Left lung (tissue), 4 donors: ENCODE measurements at regions not wholly inside any gene's neighbourhood (a gene's known extent, or its start where the extent isn't known, plus 50 kb on each side); places are given as distances from the start of the nearest gene placed in this dataset.

ENCODE experiments used
- ATAC-seq: fragments of 200-7000 bp; cut with Tn5 transposase; one replicate; pipeline ENCODE4 v1.9.1; 2020; ENCODE audit warnings: moderate library complexity
- DNase-seq, 4 donors: peaks; one replicate each; pipeline ENCODE4 v3.0.0-alpha.2; 2013 to 2020
- H3K27ac ChIP-seq, 2 donors: fragments of 200-600 bp; sonication (generic) in 1 of 2; one replicate each; pipeline versions ENCODE4 v1.5.0 to v1.8.0; 2020 to 2021
- H3K27me3 ChIP-seq, 2 donors: fragments of 200-600 bp; sonication (generic) in 1 of 2; one replicate each; pipeline versions ENCODE4 v1.5.0 to v1.8.0; 2020 to 2021
- H3K36me3 ChIP-seq, 2 donors: fragments of 200-600 bp; sonication (generic) in 1 of 2; one replicate each; pipeline versions ENCODE4 v1.5.0 to v1.8.0; 2020 to 2021
- H3K4me1 ChIP-seq, 2 donors: fragments of 200-600 bp; one replicate each; pipeline ENCODE4 v1.8.0; 2021
- H3K4me3 ChIP-seq, 2 donors: fragments of 200-600 bp; sonication (generic) in 1 of 2; one replicate each; pipeline versions ENCODE4 v1.5.0 to v1.8.0; 2020 to 2021; ENCODE audit warnings: mild to moderate bottlenecking in 1 of 2
- H3K9me3 ChIP-seq, 2 donors: fragments of 200-600 bp; sonication (generic) in 1 of 2; one replicate each; pipeline versions ENCODE4 v1.5.0 to v1.8.0; 2020 to 2021
- intact Hi-C, 2 donors: fragments of 100-400 bp; cut with DNase I; formaldehyde crosslinking; loops; one replicate each; pipeline versions ENCODE4 v1.11.2 to v1.14.2; 2022
- TF ChIP-seq, protein P1 (sequence below), 2 donors: fragments of 200-600 bp; sonication (generic) in 1 of 2; IDR thresholded peaks; one replicate each; pipeline versions ENCODE4 v1.5.0 to v1.8.0; 2021; ENCODE audit warnings: antibody characterized with exemption in 2 of 2
- donor health status: DM: no; HTN: yes; CAD: no.
- donor health status: DM: no; HTN: no; CAD: no.

DNA sequence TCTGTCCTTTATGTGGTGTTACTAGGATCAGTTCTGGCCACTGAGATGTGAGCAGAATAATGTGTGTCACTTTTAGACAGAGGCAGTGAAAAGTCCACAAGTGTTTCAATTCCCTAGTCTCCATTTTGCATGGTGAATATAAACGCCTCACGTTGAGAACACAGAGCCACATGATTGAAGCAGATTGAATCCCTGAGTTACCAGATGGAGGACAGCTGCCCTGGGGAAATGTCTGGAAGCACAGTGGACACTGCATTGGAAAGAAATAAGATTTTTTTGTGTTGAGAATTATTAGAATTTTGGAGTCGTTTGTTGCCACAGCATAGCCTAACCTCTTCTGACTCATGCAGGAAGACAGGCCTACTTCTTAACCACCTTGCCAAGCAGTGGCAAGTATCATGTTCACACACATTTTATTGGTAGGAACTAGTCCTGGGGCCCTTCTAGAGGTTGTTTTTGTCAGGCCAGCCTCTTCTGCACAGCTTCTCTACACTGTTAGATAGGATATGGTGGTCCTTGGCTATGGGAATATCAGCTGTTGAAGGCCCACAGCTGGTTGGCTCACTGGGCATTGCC, 188.6 kb downstream of the TMEM182 start:
- no peaks in the 10 kb centered on the region for H3K9me3 ChIP-seq
- H3K27ac ChIP-seq: no peak overlapping the region
- intact Hi-C loops: no loop called here
- ATAC-seq (no peak), DNase-seq (no peak)
- H3K27me3 ChIP-seq: no peaks in the 10 kb centered on the region
- H3K4me3 ChIP-seq: no peak overlapping the region
- H3K36me3 ChIP-seq: no peaks in the 10 kb centered on the region
- TF ChIP-seq, protein P1, sequence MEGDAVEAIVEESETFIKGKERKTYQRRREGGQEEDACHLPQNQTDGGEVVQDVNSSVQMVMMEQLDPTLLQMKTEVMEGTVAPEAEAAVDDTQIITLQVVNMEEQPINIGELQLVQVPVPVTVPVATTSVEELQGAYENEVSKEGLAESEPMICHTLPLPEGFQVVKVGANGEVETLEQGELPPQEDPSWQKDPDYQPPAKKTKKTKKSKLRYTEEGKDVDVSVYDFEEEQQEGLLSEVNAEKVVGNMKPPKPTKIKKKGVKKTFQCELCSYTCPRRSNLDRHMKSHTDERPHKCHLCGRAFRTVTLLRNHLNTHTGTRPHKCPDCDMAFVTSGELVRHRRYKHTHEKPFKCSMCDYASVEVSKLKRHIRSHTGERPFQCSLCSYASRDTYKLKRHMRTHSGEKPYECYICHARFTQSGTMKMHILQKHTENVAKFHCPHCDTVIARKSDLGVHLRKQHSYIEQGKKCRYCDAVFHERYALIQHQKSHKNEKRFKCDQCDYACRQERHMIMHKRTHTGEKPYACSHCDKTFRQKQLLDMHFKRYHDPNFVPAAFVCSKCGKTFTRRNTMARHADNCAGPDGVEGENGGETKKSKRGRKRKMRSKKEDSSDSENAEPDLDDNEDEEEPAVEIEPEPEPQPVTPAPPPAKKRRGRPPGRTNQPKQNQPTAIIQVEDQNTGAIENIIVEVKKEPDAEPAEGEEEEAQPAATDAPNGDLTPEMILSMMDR (IDR thresholded peaks at IDR 0.05): no peak
- no peaks in the 10 kb centered on the region for H3K4me1 ChIP-seq

DNA sequence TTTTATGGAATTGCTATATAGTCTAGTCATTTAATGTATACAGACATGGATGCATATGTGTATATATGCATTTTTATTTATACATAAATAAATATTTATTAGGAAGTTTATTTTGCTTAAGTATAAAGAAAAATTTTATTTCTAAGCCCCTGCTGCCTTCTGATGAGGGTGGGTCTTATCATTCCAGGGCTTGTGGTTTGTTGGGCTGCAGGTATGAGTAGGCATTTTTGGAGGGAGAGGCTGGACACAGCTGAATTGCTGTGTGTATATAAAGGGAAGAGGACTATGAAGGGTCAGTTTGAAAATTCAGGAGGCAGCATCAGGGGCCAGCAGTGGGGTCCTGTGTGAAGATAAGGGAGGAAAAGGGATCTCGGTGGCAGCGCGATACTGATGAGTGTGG, 189.4 kb downstream of the TMEM182 start:
- Histone ChIP-seq H3K9me3 (no peaks in the 10 kb centered on the region), H3K4me1 (no peaks in the 10 kb centered on the region), H3K36me3 (no peaks in the 10 kb centered on the region), H3K4me3 (no peak overlapping the region), H3K27me3 (no peaks in the 10 kb centered on the region), H3K27ac (no peak overlapping the region)
- DNase-seq: no peak
- intact Hi-C loops: no loop called here
- TF ChIP-seq, protein P1 (IDR thresholded peaks at IDR 0.05): no peak
- ATAC-seq: no peak

DNA sequence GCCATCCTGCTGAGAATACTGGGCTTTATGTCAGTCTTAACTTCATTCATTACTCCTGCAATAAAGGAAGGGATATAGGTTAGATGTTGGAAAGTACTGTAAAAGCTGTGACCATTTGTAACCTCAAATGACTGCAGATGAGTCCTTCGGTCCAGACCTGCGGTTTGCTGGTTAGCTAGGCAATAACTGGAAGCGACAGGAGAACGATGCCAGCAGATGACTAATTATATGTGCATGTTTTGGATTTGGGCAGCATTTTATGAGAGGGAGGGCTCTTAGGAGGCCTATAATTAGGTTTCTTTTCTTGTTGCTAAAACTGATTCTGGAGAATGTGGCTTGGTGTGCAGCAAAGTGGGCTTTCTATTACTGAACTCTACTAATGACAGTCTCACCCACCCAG, 205.6 kb downstream of the TMEM182 start:
- Histone ChIP-seq H3K9me3 (no peaks in the 10 kb centered on the region), H3K36me3 (no peaks in the 10 kb centered on the region), H3K27ac (no peak overlapping the region), H3K4me1 (no peaks in the 10 kb centered on the region), H3K27me3 (no peaks in the 10 kb centered on the region), H3K4me3 (no peak overlapping the region)
- no peak for DNase-seq
- no peak for ATAC-seq
- intact Hi-C loops: no loop called here
- TF ChIP-seq, protein P1 (IDR thresholded peaks at IDR 0.05): no peak

DNA sequence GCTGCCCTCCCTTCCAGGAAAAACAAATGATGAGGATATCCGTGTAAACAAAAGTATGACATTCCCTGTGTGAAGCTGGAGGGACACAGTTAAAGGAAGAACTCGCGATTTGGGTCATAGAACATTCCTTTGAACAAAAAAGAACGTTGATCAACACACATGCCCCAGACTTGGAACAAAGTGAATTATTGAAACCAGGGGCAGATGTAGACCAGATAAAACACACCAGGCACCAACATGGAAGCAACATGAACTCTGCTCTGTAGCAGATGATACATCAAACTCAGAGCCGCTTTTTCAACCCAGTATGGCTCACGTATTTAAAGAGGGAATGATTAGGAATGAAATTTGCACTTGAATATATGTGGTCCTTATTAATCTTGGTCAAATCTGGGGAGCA, 206.5 kb downstream of the TMEM182 start:
- Histone ChIP-seq H3K27ac (no peak overlapping the region), H3K27me3 (no peaks in the 10 kb centered on the region), H3K4me3 (no peak overlapping the region), H3K4me1 (no peaks in the 10 kb centered on the region), H3K9me3 (no peaks in the 10 kb centered on the region), H3K36me3 (no peaks in the 10 kb centered on the region)
- TF ChIP-seq, protein P1 (IDR thresholded peaks at IDR 0.05): no peak
- intact Hi-C loops: no loop called here
- ATAC-seq: no peak
- DNase-seq: no peak

DNA sequence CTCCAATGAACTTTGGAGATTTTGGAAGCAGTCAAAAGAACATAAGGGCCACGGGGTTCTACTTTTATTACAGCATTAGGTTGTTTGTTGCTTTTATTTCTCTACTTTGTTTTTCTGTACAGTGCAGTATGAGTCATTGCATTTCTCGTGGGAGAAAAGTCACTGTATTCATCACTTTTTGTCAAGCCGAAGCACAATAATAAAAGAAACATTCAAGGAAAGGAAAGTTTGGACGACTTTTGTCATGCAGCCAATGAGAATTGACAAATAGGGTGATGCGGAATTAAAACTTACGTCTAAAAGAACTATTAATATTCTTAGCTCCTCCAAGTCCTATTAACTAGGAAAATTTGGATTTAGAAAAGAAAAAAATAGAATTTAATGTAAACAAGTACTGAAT, 209.9 kb downstream of the TMEM182 start:
- no peaks in the 10 kb centered on the region for H3K36me3 ChIP-seq
- TF ChIP-seq, protein P1 (IDR thresholded peaks at IDR 0.05): no peak
- H3K27me3 ChIP-seq: no peaks in the 10 kb centered on the region
- no peak overlapping the region for H3K27ac ChIP-seq
- DNase-seq (peak in 1 of 4 donors; percentile 27), ATAC-seq (no peak)
- no peaks in the 10 kb centered on the region for H3K4me1 ChIP-seq
- intact Hi-C loops: no loop called here
- no peak overlapping the region for H3K4me3 ChIP-seq
- H3K9me3 ChIP-seq: no peaks in the 10 kb centered on the region
